Mucosa of descending colon (tissue), 3 donors: ENCODE measurements at regions not wholly inside any gene's neighbourhood (a gene's known extent, or its start where the extent isn't known, plus 50 kb on each side); places are given as distances from the start of the nearest gene placed in this dataset.
"Not testable (repeated sequence)": the region's sequence is repeated elsewhere in the genome, so short reads cannot be mapped to it uniquely, and the experiment has no call there.

Source experiments
- ATAC-seq: fragments of 200-7000 bp; cut with Tn5 transposase; one replicate; pipeline ENCODE4 v1.9.1; 2020; ENCODE audit warnings: mild to moderate bottlenecking, moderate library complexity
- DNase-seq, 3 donors: peaks; one replicate each; pipeline ENCODE4 v3.0.0-alpha.2; 2020
- H3K36me3 ChIP-seq: fragments of 200-600 bp; one replicate; pipeline ENCODE4 v1.8.0; 2021; ENCODE audit warnings: low read depth, mild to moderate bottlenecking
- H3K4me1 ChIP-seq: fragments of 200-600 bp; one replicate; pipeline ENCODE4 v1.8.0; 2021; ENCODE audit warnings: low read depth, mild to moderate bottlenecking
- H3K4me3 ChIP-seq: fragments of 200-600 bp; one replicate; pipeline ENCODE4 v1.8.0; 2021; ENCODE audit warnings: mild to moderate bottlenecking
- H3K9me3 ChIP-seq: fragments of 200-600 bp; one replicate; pipeline ENCODE4 v1.8.0; 2021; ENCODE audit warnings: mild to moderate bottlenecking
- CTCF ChIP-seq: fragments of 200-600 bp; IDR thresholded peaks from one replicate; pipeline ENCODE4 v1.8.0; 2022; ENCODE audit warnings: antibody characterized with exemption, mild to moderate bottlenecking
- intact Hi-C, 2 donors: fragments of 100-400 bp; cut with DNase I in 1 of 2; cut with micrococcal nuclease in 1 of 2; formaldehyde crosslinking; loops; one replicate each; pipeline versions ENCODE4 v1.11.0 to v1.11.1; 2022; cut with DNase I, micrococcal nuclease
- donor health status: DM: no; HTN: no; CAD: no; lungs with moderate emphysema.
- donor health status: DM: no; HTN: no; CAD: no.
- donor health status: DM: no; HTN: yes; CAD: no.

- DNase-seq: no peak
- no peaks in the 10 kb centered on the region for H3K36me3 ChIP-seq
- TF ChIP-seq CTCF: no peak
- no peaks in the 10 kb centered on the region for H3K4me1 ChIP-seq
- no peak for ATAC-seq
- H3K4me3 ChIP-seq: no peak overlapping the region
- H3K9me3 ChIP-seq: no peaks in the 10 kb centered on the region
- intact Hi-C loops: no loop called here
These were observed 378.5 kb downstream of the ADGRD1 start for GRCh38 chr12:131332224-131332623.

- intact Hi-C loops: no loop called here
- DNase-seq (no peak), ATAC-seq (no peak)
- no peaks in the 10 kb centered on the region for H3K36me3 ChIP-seq
- H3K4me3 ChIP-seq: no peak overlapping the region
- TF ChIP-seq CTCF: no peak
- no peaks in the 10 kb centered on the region for H3K4me1 ChIP-seq
- no peaks in the 10 kb centered on the region for H3K9me3 ChIP-seq
These were observed 377.8 kb upstream of the SFSWAP start for GRCh38 chr12:131333136-131333535.

- ATAC-seq: no peak
- no peak for TF ChIP-seq CTCF
- intact Hi-C loops: no loop called here
These were observed 377.1 kb upstream of the SFSWAP start for GRCh38 chr12:131333621-131334440.

GRCh38 chr12:131334835-131335234 lies 376.1 kb upstream of the SFSWAP start:
- H3K4me1 ChIP-seq: no peaks in the 10 kb centered on the region
- no peaks in the 10 kb centered on the region for H3K9me3 ChIP-seq
- DNase-seq (no peak), ATAC-seq (no peak)
- intact Hi-C loops: no loop called here
- TF ChIP-seq CTCF: no peak
- no peak overlapping the region for H3K4me3 ChIP-seq
- H3K36me3 ChIP-seq: no peaks in the 10 kb centered on the region

More at GRCh38 chr12:131333621-131334440, 377.1 kb upstream of the SFSWAP start:
- no peaks in the 10 kb centered on the region for H3K4me1 ChIP-seq
- H3K36me3 ChIP-seq: no peaks in the 10 kb centered on the region
- DNase-seq: no peak
- no peak overlapping the region for H3K4me3 ChIP-seq
- no peaks in the 10 kb centered on the region for H3K9me3 ChIP-seq

GRCh38 chr12:131335456-131335855 lies 375.4 kb upstream of the SFSWAP start:
- ATAC-seq (no peak), DNase-seq (no peak)
- H3K4me3 ChIP-seq: no peak overlapping the region
- TF ChIP-seq CTCF: no peak
- intact Hi-C loops: no loop called here
- no peaks in the 10 kb centered on the region for H3K4me1 ChIP-seq
- no peaks in the 10 kb centered on the region for H3K9me3 ChIP-seq
- H3K36me3 ChIP-seq: no peaks in the 10 kb centered on the region

- DNase-seq, H3K9me3 ChIP-seq, H3K4me1 ChIP-seq, intact Hi-C loops, H3K36me3 ChIP-seq, ATAC-seq, H3K4me3 ChIP-seq: not testable (repeated sequence)
These were observed 373.0 kb upstream of the SFSWAP start for GRCh38 chr12:131337861-131338260.
